ENCODE measurements at regions not wholly inside any gene's neighbourhood (a gene's known extent, or its start where the extent isn't known, plus 50 kb on each side); places are given as distances from the start of the nearest gene placed in this dataset.

DNA sequence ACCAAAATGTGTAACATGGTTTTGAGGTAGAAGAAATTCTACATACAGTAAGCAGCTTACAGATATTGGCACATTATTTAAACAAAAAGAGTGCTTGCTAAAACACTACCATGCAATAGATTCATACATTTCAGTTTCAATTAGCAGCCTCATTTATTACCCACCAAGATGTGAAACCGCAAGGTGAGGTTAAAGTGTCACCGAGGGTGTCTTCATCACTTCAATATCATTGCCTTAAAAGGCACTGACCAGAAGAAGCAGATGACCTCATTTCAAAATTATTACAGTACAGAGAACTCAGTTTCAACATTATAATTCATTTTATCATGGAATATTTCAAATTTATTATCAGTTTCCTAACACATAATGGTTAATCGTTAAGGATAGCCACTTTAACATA lies 302.2 kb downstream of the ISL1 start:
- in situ Hi-C loops (cut with MboI; ENCODE audit: low pct_ligation_motif_present in 1 of 4, low pct_unique_long_range_greater_than_20kb in 1 of 4, low sequenced_read_pairs in 3 of 4), result no loop called here
- Histone ChIP-seq H3K9me3 (no peaks in the 10 kb centered on the region), H3K4me1 (no peaks in the 10 kb centered on the region), H3K27me3 (no peaks in the 10 kb centered on the region), H3K36me3 (no peaks in the 10 kb centered on the region), H3K27ac (no peak overlapping the region), H3K4me3 (no peak overlapping the region)
- intact Hi-C loops (cut with DNase I; ENCODE audit: low total_unique reads), result no loop called here
- WGBS, 2 donors (ENCODE audit: low coverage in 1 of 2), result 79 to 82% methylated on average over 3 of the region's 3 CpGs
- TF ChIP-seq, protein P1, sequence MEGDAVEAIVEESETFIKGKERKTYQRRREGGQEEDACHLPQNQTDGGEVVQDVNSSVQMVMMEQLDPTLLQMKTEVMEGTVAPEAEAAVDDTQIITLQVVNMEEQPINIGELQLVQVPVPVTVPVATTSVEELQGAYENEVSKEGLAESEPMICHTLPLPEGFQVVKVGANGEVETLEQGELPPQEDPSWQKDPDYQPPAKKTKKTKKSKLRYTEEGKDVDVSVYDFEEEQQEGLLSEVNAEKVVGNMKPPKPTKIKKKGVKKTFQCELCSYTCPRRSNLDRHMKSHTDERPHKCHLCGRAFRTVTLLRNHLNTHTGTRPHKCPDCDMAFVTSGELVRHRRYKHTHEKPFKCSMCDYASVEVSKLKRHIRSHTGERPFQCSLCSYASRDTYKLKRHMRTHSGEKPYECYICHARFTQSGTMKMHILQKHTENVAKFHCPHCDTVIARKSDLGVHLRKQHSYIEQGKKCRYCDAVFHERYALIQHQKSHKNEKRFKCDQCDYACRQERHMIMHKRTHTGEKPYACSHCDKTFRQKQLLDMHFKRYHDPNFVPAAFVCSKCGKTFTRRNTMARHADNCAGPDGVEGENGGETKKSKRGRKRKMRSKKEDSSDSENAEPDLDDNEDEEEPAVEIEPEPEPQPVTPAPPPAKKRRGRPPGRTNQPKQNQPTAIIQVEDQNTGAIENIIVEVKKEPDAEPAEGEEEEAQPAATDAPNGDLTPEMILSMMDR (IDR thresholded peaks at IDR 0.05), result no peak
- no peak for TF ChIP-seq POLR2A (IDR thresholded peaks at IDR 0.05)
- TF ChIP-seq EP300 (IDR thresholded peaks at IDR 0.05; ENCODE audit: low read depth), result no peak
- no peak for TF ChIP-seq POLR2AphosphoS5 (IDR thresholded peaks at IDR 0.05)
- no peak for DNase-seq

DNA sequence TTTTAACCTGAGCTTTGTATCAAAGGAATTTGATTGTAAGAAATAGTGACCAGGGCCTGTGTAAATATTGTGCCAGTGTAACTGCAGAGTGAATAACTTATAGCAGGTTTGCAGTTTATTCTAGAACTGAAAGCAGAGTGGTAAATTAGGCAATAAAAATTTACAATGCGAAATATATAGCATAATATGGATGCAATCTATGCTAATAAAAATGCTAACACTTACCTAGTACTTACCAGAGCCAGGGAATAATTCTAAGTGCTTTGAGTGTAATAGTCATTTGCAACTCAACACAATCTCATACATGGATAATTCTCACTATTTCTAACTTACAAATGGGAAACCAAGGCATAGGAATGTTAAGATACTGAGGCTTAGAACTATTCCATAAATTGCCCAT lies 303.4 kb downstream of the ISL1 start:
- intact Hi-C loops (cut with DNase I; ENCODE audit: low total_unique reads) (no loop called here), in situ Hi-C loops (cut with MboI; ENCODE audit: low pct_ligation_motif_present in 1 of 4, low pct_unique_long_range_greater_than_20kb in 1 of 4, low sequenced_read_pairs in 3 of 4) (no loop called here)
- H3K27me3 ChIP-seq, result no peaks in the 10 kb centered on the region
- WGBS, 2 donors (ENCODE audit: low coverage in 1 of 2), result 42 to 57% methylated on average over 1 of the region's 1 CpG
- DNase-seq, result no peak
- no peaks in the 10 kb centered on the region for H3K36me3 ChIP-seq
- no peaks in the 10 kb centered on the region for H3K4me1 ChIP-seq
- TF ChIP-seq POLR2A (IDR thresholded peaks at IDR 0.05) (no peak), POLR2AphosphoS5 (IDR thresholded peaks at IDR 0.05) (no peak), EP300 (IDR thresholded peaks at IDR 0.05; ENCODE audit: low read depth) (no peak)
- TF ChIP-seq, protein P1 (IDR thresholded peaks at IDR 0.05), result no peak
- H3K4me3 ChIP-seq, result no peak overlapping the region
- H3K9me3 ChIP-seq, result no peaks in the 10 kb centered on the region
- H3K27ac ChIP-seq, result no peak overlapping the region

DNA sequence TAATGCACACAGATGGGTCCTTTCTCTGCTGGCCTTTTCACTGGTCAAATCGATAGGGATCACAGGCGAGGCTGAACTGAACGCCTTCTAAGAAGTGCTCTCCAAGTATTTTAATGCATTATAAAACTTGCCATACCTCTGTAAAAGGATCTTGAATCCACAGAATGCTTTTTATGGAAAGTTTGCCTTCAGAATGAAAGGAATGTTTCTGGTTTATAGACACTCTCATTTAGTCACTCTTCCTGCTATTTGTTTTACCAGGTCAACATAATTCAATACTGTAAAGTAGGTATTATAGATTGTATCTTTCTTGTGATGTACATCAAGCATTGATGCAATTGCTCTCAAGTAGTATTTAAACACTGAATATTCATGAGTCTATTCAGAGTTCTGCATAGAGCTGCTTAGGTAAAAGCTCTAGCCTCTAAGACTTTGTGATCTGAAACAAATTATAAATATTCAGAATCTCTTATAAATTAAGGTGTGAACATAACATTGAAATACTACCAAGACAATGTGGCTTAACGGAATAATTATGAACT lies 308.4 kb downstream of the ISL1 start:
- Histone ChIP-seq H3K36me3 (no peaks in the 10 kb centered on the region), H3K4me3 (no peak overlapping the region), H3K9me3 (peaks cover 0 to 5% of the 10 kb centered on the region in 2 donors), H3K27ac (no peak overlapping the region), H3K4me1 (no peaks in the 10 kb centered on the region), H3K27me3 (no peaks in the 10 kb centered on the region)
- DNase-seq, result no peak
- TF ChIP-seq EP300 (IDR thresholded peaks at IDR 0.05; ENCODE audit: low read depth) (no peak), POLR2AphosphoS5 (IDR thresholded peaks at IDR 0.05) (no peak), POLR2A (IDR thresholded peaks at IDR 0.05) (no peak)
- TF ChIP-seq, protein P1 (IDR thresholded peaks at IDR 0.05), result no peak
- intact Hi-C loops (cut with DNase I; ENCODE audit: low total_unique reads), result no loop called here
- in situ Hi-C loops (cut with MboI; ENCODE audit: low pct_ligation_motif_present in 1 of 4, low pct_unique_long_range_greater_than_20kb in 1 of 4, low sequenced_read_pairs in 3 of 4), result no loop called here
- 40 to 47% methylated on average over 4 of the region's 4 CpGs for WGBS, 2 donors (ENCODE audit: low coverage in 1 of 2)

DNA sequence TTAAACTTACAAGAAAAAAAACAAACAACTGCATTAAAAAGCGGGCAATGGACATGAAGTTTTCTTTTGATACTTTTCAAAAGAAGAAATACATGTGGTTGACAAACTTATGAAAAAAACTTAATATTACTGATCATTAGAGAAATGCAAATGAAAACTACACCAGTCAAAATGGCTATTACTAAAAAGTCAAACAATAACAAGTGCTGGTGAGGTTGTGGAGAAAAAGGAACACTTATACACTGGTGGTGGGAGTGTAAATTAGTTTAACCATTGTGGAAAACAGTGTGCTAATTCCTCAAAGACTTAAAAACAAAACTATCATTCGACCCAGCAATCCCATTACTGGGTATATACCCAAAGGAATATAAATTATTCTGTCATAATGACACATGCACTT lies 311.6 kb downstream of the ISL1 start:
- no peak for DNase-seq
- WGBS, 2 donors (ENCODE audit: low coverage in 1 of 2), result 27 to 49% methylated on average over 2 of the region's 2 CpGs
- Histone ChIP-seq H3K27ac (no peak overlapping the region), H3K27me3 (no peaks in the 10 kb centered on the region), H3K4me1 (no peaks in the 10 kb centered on the region), H3K4me3 (no peak overlapping the region), H3K9me3 (peaks cover 0 to 5% of the 10 kb centered on the region in 2 donors), H3K36me3 (no peaks in the 10 kb centered on the region)
- intact Hi-C loops (cut with DNase I; ENCODE audit: low total_unique reads), result no loop called here
- TF ChIP-seq, protein P1 (IDR thresholded peaks at IDR 0.05), result no peak
- no peak for TF ChIP-seq EP300 (IDR thresholded peaks at IDR 0.05; ENCODE audit: low read depth)
- TF ChIP-seq POLR2AphosphoS5 (IDR thresholded peaks at IDR 0.05), result no peak
- TF ChIP-seq POLR2A (IDR thresholded peaks at IDR 0.05), result no peak
- in situ Hi-C loops (cut with MboI; ENCODE audit: low pct_ligation_motif_present in 1 of 4, low pct_unique_long_range_greater_than_20kb in 1 of 4, low sequenced_read_pairs in 3 of 4), result no loop called here
